Ammon's horn (tissue), 1 donor: ENCODE measurements at regions not wholly inside any gene's neighbourhood (a gene's known extent, or its start where the extent isn't known, plus 50 kb on each side); places are given as distances from the start of the nearest gene placed in this dataset.
"Not testable (repeated sequence)": the region's sequence is repeated elsewhere in the genome, so short reads cannot be mapped to it uniquely, and the experiment has no call there.

ENCODE experiments used
- DNase-seq: peaks from one replicate; pipeline ENCODE4 v3.0.0-alpha.2; 2016; ENCODE audit warnings: low spot score

GRCh38 chr9:21695443-21695842 lies 107.0 kb upstream of the MTAP start:
- DNase-seq = no peak

- DNase-seq = no peak
Measured at GRCh38 chr9:21695874-21696341, 106.5 kb upstream of the MTAP start.

DNA sequence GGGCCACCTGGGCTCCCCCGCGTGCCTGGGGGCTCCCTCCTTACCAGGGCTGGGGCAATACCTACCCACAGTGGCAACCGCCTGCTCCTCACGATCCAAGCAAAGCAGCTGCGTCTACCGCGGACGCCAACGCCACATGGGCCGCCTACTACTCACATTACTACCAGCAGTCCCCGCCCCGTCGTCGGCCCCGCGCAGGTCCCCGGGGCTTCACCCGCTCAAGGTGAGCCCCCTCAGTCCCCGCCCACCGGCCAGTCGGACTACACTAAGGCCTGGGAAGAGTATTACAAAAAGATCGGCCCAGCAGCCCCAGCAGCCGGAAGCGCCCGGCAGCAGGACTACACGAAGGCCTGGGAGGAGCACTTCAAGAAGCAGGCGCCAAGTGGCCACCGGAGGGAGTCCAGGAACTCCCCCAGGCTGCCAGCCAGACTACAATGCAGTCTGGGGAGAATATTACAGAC lies 106.0 kb upstream of the MTAP start:
- no peak for DNase-seq

DNA sequence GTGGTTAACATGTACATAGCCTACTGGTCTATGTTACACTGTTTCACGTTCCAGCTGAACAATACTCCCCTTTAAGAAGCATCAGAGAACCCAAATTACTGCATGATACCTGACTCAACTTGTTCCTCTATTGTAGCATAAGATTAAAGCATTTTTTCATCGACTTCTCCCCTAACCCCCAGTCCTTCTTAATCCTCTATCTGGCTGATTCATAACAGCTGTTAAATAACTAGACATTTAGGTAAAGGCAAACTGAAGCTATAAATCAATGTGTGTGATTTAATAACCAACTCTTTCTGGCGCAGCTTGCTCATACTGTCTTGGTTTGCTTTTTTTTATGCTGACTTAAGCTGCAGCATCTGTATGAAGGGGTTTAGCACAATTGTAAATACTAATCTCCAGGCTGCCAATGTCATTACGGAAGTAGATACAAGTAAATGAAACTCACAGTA lies 94.2 kb upstream of the MTAP start:
- no peak for DNase-seq

GRCh38 chr9:21708856-21709255 lies 93.6 kb upstream of the MTAP start:
- no peak for DNase-seq

- peak; percentile 48 for DNase-seq
Measured at GRCh38 chr9:21709464-21710058, 92.9 kb upstream of the MTAP start.

DNA sequence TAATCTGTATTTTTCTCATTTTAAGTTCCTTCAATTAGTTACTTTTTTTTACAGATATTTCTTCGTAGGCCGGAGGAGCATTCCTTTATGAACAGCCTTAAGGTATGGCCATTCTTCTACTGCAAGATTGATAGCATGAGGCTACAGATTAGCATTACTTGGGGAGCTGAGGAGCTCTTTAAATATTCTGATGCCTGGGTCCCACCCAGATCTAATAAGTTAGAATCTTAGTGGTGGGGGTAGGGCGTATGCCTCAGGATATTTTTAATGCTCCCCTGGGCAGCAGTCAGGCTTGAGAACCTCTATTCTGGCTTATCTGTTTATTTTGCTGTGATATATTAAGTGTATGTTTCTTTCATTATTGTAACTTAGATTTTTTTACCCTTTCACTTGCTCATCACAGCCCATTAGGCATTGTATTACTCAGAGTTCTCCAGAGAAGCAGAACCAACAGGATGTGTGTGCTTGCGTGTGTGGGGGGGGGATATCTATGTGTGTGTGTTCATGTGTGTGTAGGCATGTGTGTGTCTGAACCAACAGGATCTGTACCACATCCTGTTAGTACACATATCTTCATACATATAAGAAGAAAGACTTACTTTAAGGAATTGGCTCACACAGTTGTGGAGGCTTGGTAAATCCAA lies 91.8 kb upstream of the MTAP start:
- DNase-seq = no peak

- no peak for DNase-seq
Measured at GRCh38 chr9:21711504-21711903, 90.9 kb upstream of the MTAP start.

- DNase-seq = no peak
Measured at GRCh38 chr9:21715408-21715807, 87.0 kb upstream of the MTAP start.

DNA sequence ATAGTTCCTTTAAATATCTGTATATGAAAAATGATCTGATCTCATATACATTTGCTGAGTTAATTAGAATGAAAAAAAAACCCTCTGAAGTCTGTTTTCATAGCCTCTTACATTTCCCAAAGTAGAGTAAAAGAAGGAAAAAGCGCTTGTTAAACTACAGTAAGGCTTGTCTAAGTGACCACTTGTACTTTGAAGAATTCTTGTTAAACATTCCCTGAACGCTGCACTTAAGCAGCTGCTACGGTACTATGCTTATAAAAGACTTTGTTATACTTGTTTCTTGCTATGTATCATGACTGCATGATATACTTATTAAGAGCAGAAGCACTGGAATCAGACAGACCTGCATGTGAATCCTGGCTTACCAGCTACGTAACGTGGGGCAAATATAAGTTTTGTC lies 81.7 kb upstream of the MTAP start:
- DNase-seq = no peak

- not testable (repeated sequence) for DNase-seq
Measured at GRCh38 chr9:21727411-21727810, 75.0 kb upstream of the MTAP start.

GRCh38 chr9:21728781-21729180 lies 73.7 kb upstream of the MTAP start:
- DNase-seq = no peak

GRCh38 chr9:21729648-21730047 lies 72.8 kb upstream of the MTAP start:
- no peak for DNase-seq

DNA sequence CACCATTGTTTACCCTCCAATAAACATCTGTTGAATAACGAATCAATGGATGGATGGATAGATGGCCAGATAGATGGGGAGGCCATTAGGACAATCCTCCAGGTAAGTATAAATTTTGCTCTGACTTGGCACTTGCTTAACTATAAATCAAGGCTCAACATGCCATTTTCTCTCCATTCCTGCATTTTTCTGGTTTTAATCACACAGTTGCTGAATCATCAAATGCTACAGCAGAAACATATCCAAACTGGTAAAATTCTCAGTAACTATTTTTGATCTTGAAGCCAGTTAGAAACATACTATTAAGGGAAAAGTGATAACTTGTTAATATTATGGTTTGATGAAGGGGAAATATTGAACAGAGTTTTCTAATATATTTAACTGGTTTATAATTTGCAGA lies 71.5 kb upstream of the MTAP start:
- DNase-seq = no peak

- no peak for DNase-seq
Measured at GRCh38 chr9:21741151-21741550, 61.3 kb upstream of the MTAP start.

DNA sequence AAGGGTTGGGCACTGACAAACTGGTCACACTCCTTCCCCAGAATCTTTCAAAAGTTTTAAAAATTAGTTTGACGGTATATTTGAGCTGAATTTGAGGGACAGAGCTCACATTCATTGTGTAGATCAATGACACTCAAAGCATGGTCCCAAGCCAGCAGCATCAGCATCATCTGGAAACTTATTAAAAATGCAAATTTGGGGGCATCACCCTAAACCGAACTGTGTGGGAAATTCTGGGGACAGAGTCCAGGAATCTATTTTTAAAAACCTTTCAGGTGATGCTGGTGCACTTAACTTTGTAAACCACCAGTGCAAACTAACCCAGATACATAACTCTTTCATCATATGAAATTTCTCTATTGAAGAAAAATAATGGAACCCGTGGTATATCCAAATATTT lies 58.1 kb upstream of the MTAP start:
- DNase-seq = no peak

DNA sequence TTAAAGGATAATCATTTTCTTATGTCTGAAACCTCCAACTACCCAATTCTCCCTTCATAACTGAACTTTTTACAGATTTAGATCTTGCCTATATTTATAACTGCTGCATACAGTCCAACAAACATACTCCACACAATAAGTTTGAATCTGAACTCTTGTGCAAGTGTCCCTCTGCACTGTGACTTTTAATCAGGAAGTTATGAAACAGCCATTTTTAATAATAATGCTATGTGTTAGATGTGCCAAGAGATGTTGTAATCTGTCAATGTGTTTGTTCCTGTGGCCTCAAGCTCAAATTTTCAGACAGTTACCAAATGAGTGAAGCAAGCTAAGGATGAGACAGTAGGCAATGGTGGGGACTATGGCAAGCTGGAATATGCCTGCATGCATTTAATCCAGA lies 57.6 kb upstream of the MTAP start:
- DNase-seq = no peak

- no peak for DNase-seq
Measured at GRCh38 chr9:21746550-21746949, 55.9 kb upstream of the MTAP start.

GRCh38 chr9:21747175-21747574 lies 55.3 kb upstream of the MTAP start:
- DNase-seq = no peak

DNA sequence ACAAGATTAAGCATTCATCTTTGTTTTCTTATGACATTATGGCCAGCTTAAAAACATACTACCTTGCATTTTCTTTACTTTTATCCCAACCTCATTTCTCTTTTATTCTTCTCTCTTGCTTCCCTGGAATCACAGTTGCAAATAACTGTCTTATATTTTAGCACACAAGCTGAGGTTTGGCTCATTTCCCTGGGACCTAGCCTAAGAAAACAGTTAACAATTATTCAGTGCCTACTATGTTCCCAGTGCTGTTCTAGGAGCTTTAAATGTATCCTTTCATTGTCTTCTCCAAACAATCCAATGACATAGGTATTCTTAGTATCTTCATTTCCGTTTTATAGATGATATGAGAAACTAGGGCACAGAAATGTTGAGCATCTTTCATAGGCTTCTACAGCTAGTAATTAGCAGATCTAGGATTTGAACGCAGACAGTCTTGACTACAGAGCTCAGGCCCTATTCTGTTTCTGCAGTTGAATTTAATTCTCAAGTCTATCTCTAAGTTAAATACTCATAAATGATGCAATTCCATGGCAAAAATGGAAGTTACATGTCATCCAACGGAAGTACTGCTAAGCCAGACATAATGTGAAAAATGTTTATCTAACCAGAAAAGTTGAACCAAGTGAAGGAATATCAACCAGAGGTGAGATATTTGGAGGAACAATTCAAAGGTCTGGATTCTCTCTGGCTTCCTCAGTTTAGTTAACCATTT lies 52.3 kb upstream of the MTAP start:
- no peak for DNase-seq

GRCh38 chr9:21751998-21752397 lies 50.4 kb upstream of the MTAP start:
- DNase-seq = no peak
